KMS-11 (cell line): ENCODE measurements at regions not wholly inside any gene's neighbourhood (a gene's known extent, or its start where the extent isn't known, plus 50 kb on each side); places are given as distances from the start of the nearest gene placed in this dataset.

Source experiments
- H2AFZ ChIP-seq: fragments of 200-600 bp; sonication (generic); 2 replicates; pipeline ENCODE4 v1.6.1; 2016; ENCODE audit warnings: antibody characterized with exemption, mixed run types, low read depth
- H3K27ac ChIP-seq: fragments of 200-600 bp; sonication (generic); 2 replicates; pipeline ENCODE4 v1.6.1; 2016; ENCODE audit warnings: mild to moderate bottlenecking, mixed run types
- H3K27me3 ChIP-seq: fragments of 200-600 bp; sonication (generic); 2 replicates; pipeline ENCODE4 v1.6.1; 2017; ENCODE audit warnings: mild to moderate bottlenecking, low read depth, mixed run types, moderate library complexity; ENCODE audit not compliant: insufficient read depth
- H3K36me3 ChIP-seq: fragments of 200-600 bp; sonication (generic); 2 replicates; pipeline ENCODE4 v1.6.1; 2017; ENCODE audit warnings: mild to moderate bottlenecking, mixed run types; ENCODE audit not compliant: insufficient read depth
- H3K4me1 ChIP-seq: fragments of 200-600 bp; sonication (generic); 2 replicates; pipeline ENCODE4 v1.6.1; 2016; ENCODE audit warnings: mild to moderate bottlenecking, low read depth, mixed run types; ENCODE audit not compliant: poor library complexity, severe bottlenecking
- H3K4me2 ChIP-seq: fragments of 200-600 bp; sonication (generic); 2 replicates; pipeline ENCODE4 v1.7.0; 2016; ENCODE audit warnings: mild to moderate bottlenecking, mixed run types
- H3K4me3 ChIP-seq: fragments of 200-600 bp; sonication (generic); IDR thresholded peaks from 2 replicates; pipeline ENCODE4 v1.6.1; 2017; ENCODE audit warnings: low read depth, low read length, mixed read lengths; ENCODE audit not compliant: insufficient read depth
- H3K79me2 ChIP-seq: fragments of 200-600 bp; sonication (generic); 2 replicates; pipeline ENCODE4 v1.6.1; 2016; ENCODE audit warnings: low read depth, mixed run types; ENCODE audit not compliant: insufficient read depth
- H3K9ac ChIP-seq: fragments of 200-600 bp; sonication (generic); 2 replicates; pipeline ENCODE4 v1.6.1; 2016; ENCODE audit warnings: mild to moderate bottlenecking, mixed run types
- H4K20me1 ChIP-seq: fragments of 200-600 bp; sonication (generic); 2 replicates; pipeline ENCODE4 v1.6.1; 2016; ENCODE audit warnings: mild to moderate bottlenecking, mixed run types; ENCODE audit not compliant: insufficient read depth
- TF ChIP-seq, protein P1 (sequence below): fragments of 200-600 bp; sonication (generic); conservative IDR thresholded peaks from 2 replicates; pipeline ENCODE4 v1.6.1; 2017; ENCODE audit warnings: low read depth, mild to moderate bottlenecking, antibody characterized with exemption, low read length, moderate library complexity, mixed read lengths

GRCh38 chr5:7185742-7186141 lies 210.2 kb upstream of the ADCY2 start:
- Histone ChIP-seq H2AFZ (no peak overlapping the region), H3K79me2 (no peaks in the 10 kb centered on the region), H4K20me1 (no peaks in the 10 kb centered on the region), H3K27ac (no peak overlapping the region), H3K27me3 (no peaks in the 10 kb centered on the region), H3K9ac (no peak overlapping the region), H3K4me1 (no peaks in the 10 kb centered on the region), H3K36me3 (no peaks in the 10 kb centered on the region), H3K4me2 (no peak overlapping the region), H3K4me3 (no peak overlapping the region)
- TF ChIP-seq, protein P1, sequence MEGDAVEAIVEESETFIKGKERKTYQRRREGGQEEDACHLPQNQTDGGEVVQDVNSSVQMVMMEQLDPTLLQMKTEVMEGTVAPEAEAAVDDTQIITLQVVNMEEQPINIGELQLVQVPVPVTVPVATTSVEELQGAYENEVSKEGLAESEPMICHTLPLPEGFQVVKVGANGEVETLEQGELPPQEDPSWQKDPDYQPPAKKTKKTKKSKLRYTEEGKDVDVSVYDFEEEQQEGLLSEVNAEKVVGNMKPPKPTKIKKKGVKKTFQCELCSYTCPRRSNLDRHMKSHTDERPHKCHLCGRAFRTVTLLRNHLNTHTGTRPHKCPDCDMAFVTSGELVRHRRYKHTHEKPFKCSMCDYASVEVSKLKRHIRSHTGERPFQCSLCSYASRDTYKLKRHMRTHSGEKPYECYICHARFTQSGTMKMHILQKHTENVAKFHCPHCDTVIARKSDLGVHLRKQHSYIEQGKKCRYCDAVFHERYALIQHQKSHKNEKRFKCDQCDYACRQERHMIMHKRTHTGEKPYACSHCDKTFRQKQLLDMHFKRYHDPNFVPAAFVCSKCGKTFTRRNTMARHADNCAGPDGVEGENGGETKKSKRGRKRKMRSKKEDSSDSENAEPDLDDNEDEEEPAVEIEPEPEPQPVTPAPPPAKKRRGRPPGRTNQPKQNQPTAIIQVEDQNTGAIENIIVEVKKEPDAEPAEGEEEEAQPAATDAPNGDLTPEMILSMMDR = no peak

DNA sequence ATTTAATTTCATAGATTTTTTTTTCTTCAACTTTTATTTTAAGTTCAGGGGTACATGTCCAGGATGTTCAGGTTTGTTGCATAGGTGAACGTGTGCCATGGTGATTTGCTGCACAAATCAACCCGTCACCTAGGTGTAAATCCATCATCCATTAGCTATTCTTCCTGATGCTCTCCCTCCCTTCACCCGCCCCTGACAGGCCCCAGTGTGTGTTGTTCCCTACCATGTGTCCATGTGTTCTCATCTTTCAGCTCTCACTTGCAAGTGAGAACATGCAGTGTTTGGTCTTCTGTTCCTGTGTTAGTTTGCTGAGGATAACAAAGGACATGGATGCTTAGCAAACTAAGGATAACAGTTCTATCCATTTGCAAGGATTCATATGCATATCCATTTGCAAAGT lies 209.1 kb upstream of the ADCY2 start:
- no peak overlapping the region for H3K4me2 ChIP-seq
- TF ChIP-seq, protein P1 = no peak
- H3K27ac ChIP-seq = no peak overlapping the region
- no peaks in the 10 kb centered on the region for H4K20me1 ChIP-seq
- H3K9ac ChIP-seq = no peak overlapping the region
- H3K36me3 ChIP-seq = no peaks in the 10 kb centered on the region
- no peak overlapping the region for H3K4me3 ChIP-seq
- H3K27me3 ChIP-seq = no peaks in the 10 kb centered on the region
- H2AFZ ChIP-seq = no peak overlapping the region
- H3K79me2 ChIP-seq = no peaks in the 10 kb centered on the region
- no peaks in the 10 kb centered on the region for H3K4me1 ChIP-seq

DNA sequence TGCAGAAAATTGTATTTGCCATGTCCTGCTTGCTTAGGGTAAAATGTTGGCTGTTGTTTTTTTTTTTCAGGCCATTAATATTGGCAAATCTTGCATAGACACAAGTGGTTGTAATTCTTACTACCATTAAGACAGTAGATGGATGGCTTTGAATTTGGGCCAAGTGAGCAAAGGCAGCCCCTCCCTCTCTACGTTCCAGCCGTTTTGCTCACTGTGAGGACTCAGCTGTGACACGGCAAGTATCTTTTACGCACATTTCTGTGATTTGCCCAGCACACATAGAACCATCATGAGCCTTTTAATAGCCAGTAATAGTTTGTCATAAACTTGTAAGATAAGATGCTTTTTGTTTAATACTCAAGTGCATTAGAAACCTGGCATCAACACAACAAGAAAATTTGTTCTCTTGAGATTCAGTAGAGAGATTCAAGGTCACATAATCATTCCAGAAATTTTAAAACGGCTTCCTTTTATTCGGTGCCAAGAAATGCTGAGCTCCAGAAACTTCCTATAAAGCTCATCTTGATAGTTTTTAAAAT lies 205.2 kb upstream of the ADCY2 start:
- Histone ChIP-seq H3K27ac (no peak overlapping the region), H2AFZ (no peak overlapping the region), H3K9ac (no peak overlapping the region), H3K4me3 (no peak overlapping the region), H3K4me1 (no peaks in the 10 kb centered on the region), H3K4me2 (no peak overlapping the region), H3K36me3 (no peaks in the 10 kb centered on the region), H3K27me3 (no peaks in the 10 kb centered on the region), H3K79me2 (no peaks in the 10 kb centered on the region), H4K20me1 (no peaks in the 10 kb centered on the region)
- TF ChIP-seq, protein P1 = no peak

DNA sequence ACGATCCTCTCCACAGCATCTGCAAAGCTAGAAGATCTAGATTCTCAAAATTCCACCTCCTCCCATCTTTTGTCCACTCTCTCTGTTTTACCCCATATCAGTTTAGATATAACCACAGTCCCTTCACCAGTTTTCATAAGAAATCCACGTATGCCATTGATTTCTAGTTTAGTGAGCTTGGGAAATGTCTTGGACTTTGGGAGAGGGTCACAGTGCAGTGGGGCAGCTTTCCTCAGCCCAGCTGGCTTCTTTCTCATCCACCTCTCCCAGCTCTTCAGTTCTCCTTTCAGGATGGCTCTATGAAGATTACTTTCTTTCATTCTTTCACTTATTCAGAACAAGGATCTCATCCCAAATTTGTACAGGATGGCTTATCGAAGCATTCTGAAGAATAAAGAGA lies 203.9 kb upstream of the ADCY2 start:
- no peak overlapping the region for H2AFZ ChIP-seq
- no peak overlapping the region for H3K27ac ChIP-seq
- TF ChIP-seq, protein P1 = no peak
- no peak overlapping the region for H3K4me3 ChIP-seq
- no peaks in the 10 kb centered on the region for H3K36me3 ChIP-seq
- no peak overlapping the region for H3K4me2 ChIP-seq
- H3K4me1 ChIP-seq = no peaks in the 10 kb centered on the region
- H3K27me3 ChIP-seq = no peaks in the 10 kb centered on the region
- no peaks in the 10 kb centered on the region for H3K79me2 ChIP-seq
- no peaks in the 10 kb centered on the region for H4K20me1 ChIP-seq
- no peak overlapping the region for H3K9ac ChIP-seq

DNA sequence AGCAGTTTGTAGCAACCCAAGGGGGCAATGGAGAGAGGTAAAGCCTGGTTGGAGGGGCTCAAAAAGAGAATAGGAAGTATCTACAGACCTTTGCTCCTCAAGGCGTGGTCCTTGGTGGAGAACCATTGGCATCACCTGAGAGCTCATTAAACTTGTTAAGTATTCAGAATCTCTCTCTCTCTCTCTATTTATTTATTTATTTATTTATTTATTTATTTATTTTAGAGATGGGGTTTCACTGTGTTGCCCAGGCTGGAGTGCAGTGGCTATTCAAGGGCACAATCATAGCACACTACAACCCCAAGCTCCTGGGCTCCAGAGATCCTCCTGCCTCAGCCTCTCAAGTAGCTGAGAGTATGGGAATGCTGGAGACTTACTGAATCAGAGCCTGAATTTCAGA lies 193.1 kb upstream of the ADCY2 start:
- H3K4me3 ChIP-seq = no peak overlapping the region
- H4K20me1 ChIP-seq = no peaks in the 10 kb centered on the region
- no peak overlapping the region for H2AFZ ChIP-seq
- H3K9ac ChIP-seq = no peak overlapping the region
- no peaks in the 10 kb centered on the region for H3K79me2 ChIP-seq
- H3K27me3 ChIP-seq = no peaks in the 10 kb centered on the region
- no peaks in the 10 kb centered on the region for H3K36me3 ChIP-seq
- TF ChIP-seq, protein P1 = no peak
- no peak overlapping the region for H3K4me2 ChIP-seq
- no peak overlapping the region for H3K27ac ChIP-seq
- H3K4me1 ChIP-seq = no peaks in the 10 kb centered on the region
